ENCODE measurements at regions not wholly inside any gene's neighbourhood (a gene's known extent, or its start where the extent isn't known, plus 50 kb on each side); places are given as distances from the start of the nearest gene placed in this dataset.

- no peak for TF ChIP-seq CTCF (IDR thresholded peaks at IDR 0.05)
- Histone ChIP-seq H3K36me3 (ENCODE audit: control insufficient read depth, insufficient read depth, low read length) (no peaks in the 10 kb centered on the region), H3K27me3 (ENCODE audit: control insufficient read depth, insufficient read depth, low read length) (no peaks in the 10 kb centered on the region), H3K4me2 (ENCODE audit: low read length) (no peak overlapping the region), H3K9ac (no peak overlapping the region), H3K4me1 (no peaks in the 10 kb centered on the region), H2AFZ (no peak overlapping the region), H3K9me3 (ENCODE audit: control insufficient read depth, low read length) (no peaks in the 10 kb centered on the region), H3K79me2 (no peaks in the 10 kb centered on the region), H3K4me3 (ENCODE audit: low read depth, low read length) (no peak overlapping the region), H3K27ac (no peak overlapping the region)
Measured at GRCh38 chr18:7360606-7361170, 129.8 kb downstream of the LRRC30 start.

GRCh38 chr18:7363338-7363737 is 132.4 kb downstream of the LRRC30 start:
- no peak for TF ChIP-seq CTCF (IDR thresholded peaks at IDR 0.05)
- no peak overlapping the region for H2AFZ ChIP-seq
- H3K27me3 ChIP-seq (ENCODE audit: control insufficient read depth, insufficient read depth, low read length) = no peaks in the 10 kb centered on the region
- H3K9me3 ChIP-seq (ENCODE audit: control insufficient read depth, low read length) = no peaks in the 10 kb centered on the region
- H3K4me1 ChIP-seq = no peaks in the 10 kb centered on the region
- H3K79me2 ChIP-seq = no peaks in the 10 kb centered on the region
- H3K4me3 ChIP-seq (ENCODE audit: low read depth, low read length) = no peak overlapping the region
- H3K9ac ChIP-seq = no peak overlapping the region
- H3K4me2 ChIP-seq (ENCODE audit: low read length) = no peak overlapping the region
- H3K36me3 ChIP-seq (ENCODE audit: control insufficient read depth, insufficient read depth, low read length) = no peaks in the 10 kb centered on the region
- no peak overlapping the region for H3K27ac ChIP-seq

GRCh38 chr18:7366597-7366996 is 135.7 kb downstream of the LRRC30 start:
- Histone ChIP-seq H3K79me2 (no peaks in the 10 kb centered on the region), H3K27ac (no peak overlapping the region), H3K4me1 (no peaks in the 10 kb centered on the region), H3K4me3 (ENCODE audit: low read depth, low read length) (no peak overlapping the region), H3K27me3 (ENCODE audit: control insufficient read depth, insufficient read depth, low read length) (no peaks in the 10 kb centered on the region), H3K36me3 (ENCODE audit: control insufficient read depth, insufficient read depth, low read length) (no peaks in the 10 kb centered on the region), H3K9me3 (ENCODE audit: control insufficient read depth, low read length) (no peaks in the 10 kb centered on the region), H3K4me2 (ENCODE audit: low read length) (no peak overlapping the region), H3K9ac (no peak overlapping the region), H2AFZ (no peak overlapping the region)
- no peak for TF ChIP-seq CTCF (IDR thresholded peaks at IDR 0.05)

GRCh38 chr18:7367336-7367735 is 136.4 kb downstream of the LRRC30 start:
- H3K27ac ChIP-seq = no peak overlapping the region

More at GRCh38 chr18:7367336-7367735, 136.4 kb downstream of the LRRC30 start:
- Histone ChIP-seq H3K79me2 (no peaks in the 10 kb centered on the region), H2AFZ (no peak overlapping the region), H3K4me3 (ENCODE audit: low read depth, low read length) (no peak overlapping the region), H3K9me3 (ENCODE audit: control insufficient read depth, low read length) (no peaks in the 10 kb centered on the region), H3K36me3 (ENCODE audit: control insufficient read depth, insufficient read depth, low read length) (no peaks in the 10 kb centered on the region), H3K4me2 (ENCODE audit: low read length) (no peak overlapping the region), H3K27me3 (ENCODE audit: control insufficient read depth, insufficient read depth, low read length) (no peaks in the 10 kb centered on the region), H3K4me1 (no peaks in the 10 kb centered on the region), H3K9ac (no peak overlapping the region)
- no peak for TF ChIP-seq CTCF (IDR thresholded peaks at IDR 0.05)

All from parathyroid adenoma (tissue), 2 donors.